GM18858 (cell line): ENCODE measurements at regions not wholly inside any gene's neighbourhood (a gene's known extent, or its start where the extent isn't known, plus 50 kb on each side); places are given as distances from the start of the nearest gene placed in this dataset.
"Not testable (repeated sequence)": the region's sequence is repeated elsewhere in the genome, so short reads cannot be mapped to it uniquely, and the experiment has no call there.

Source experiments
- ATAC-seq: cut with Tn5 transposase; IDR thresholded peaks from one replicate; pipeline ENCODE4 v1.9.1; 2021; ENCODE audit not compliant: unreplicated experiment

GRCh38 chr3:191813245-191813644 lies 352.3 kb downstream of the PYDC2 start:
- no peak for ATAC-seq

GRCh38 chr3:191848818-191849217 lies 387.9 kb downstream of the PYDC2 start:
- no peak for ATAC-seq

GRCh38 chr3:191859531-191859930 lies 398.6 kb downstream of the PYDC2 start:
- ATAC-seq = no peak

GRCh38 chr3:191869738-191870415 lies 408.9 kb downstream of the PYDC2 start:
- ATAC-seq = no peak

GRCh38 chr3:191873736-191874135 lies 412.8 kb downstream of the PYDC2 start:
- ATAC-seq = no peak

GRCh38 chr3:191882289-191882688 lies 421.3 kb downstream of the PYDC2 start:
- ATAC-seq = no peak

GRCh38 chr3:191884132-191884531 lies 423.2 kb downstream of the PYDC2 start:
- no peak for ATAC-seq

GRCh38 chr3:191889106-191889505 lies 428.1 kb downstream of the PYDC2 start:
- no peak for ATAC-seq

- no peak for ATAC-seq
Observed at GRCh38 chr3:191889756-191890155, 428.8 kb downstream of the PYDC2 start.

- no peak for ATAC-seq
Observed at GRCh38 chr3:191894406-191894805, 433.4 kb downstream of the PYDC2 start.

GRCh38 chr3:191901741-191902140 lies 440.8 kb downstream of the PYDC2 start:
- ATAC-seq = no peak

- ATAC-seq = no peak
Observed at GRCh38 chr3:191912616-191913204, 451.7 kb downstream of the PYDC2 start.

- no peak for ATAC-seq
Observed at GRCh38 chr3:191915712-191916111, 454.7 kb downstream of the PYDC2 start.

GRCh38 chr3:191919491-191920026 lies 458.6 kb downstream of the PYDC2 start:
- ATAC-seq = no peak

GRCh38 chr3:191922570-191922969 lies 461.6 kb downstream of the PYDC2 start:
- ATAC-seq = no peak

- not testable (repeated sequence) for ATAC-seq
Observed at GRCh38 chr3:191927183-191927817, 466.3 kb downstream of the PYDC2 start.

GRCh38 chr3:191927998-191928397 lies 467.0 kb downstream of the PYDC2 start:
- ATAC-seq = not testable (repeated sequence)

- ATAC-seq = no peak
Observed at GRCh38 chr3:191944835-191945234, 483.9 kb downstream of the PYDC2 start.

- no peak for ATAC-seq
Observed at GRCh38 chr3:191952186-191952585, 491.2 kb downstream of the PYDC2 start.

GRCh38 chr3:191952609-191953008 lies 491.6 kb downstream of the PYDC2 start:
- ATAC-seq = no peak

- no peak for ATAC-seq
Observed at GRCh38 chr3:191958980-191959671, 498.2 kb downstream of the PYDC2 start.
